ENCODE measurements at regions not wholly inside any gene's neighbourhood (a gene's known extent, or its start where the extent isn't known, plus 50 kb on each side); places are given as distances from the start of the nearest gene placed in this dataset.

DNA sequence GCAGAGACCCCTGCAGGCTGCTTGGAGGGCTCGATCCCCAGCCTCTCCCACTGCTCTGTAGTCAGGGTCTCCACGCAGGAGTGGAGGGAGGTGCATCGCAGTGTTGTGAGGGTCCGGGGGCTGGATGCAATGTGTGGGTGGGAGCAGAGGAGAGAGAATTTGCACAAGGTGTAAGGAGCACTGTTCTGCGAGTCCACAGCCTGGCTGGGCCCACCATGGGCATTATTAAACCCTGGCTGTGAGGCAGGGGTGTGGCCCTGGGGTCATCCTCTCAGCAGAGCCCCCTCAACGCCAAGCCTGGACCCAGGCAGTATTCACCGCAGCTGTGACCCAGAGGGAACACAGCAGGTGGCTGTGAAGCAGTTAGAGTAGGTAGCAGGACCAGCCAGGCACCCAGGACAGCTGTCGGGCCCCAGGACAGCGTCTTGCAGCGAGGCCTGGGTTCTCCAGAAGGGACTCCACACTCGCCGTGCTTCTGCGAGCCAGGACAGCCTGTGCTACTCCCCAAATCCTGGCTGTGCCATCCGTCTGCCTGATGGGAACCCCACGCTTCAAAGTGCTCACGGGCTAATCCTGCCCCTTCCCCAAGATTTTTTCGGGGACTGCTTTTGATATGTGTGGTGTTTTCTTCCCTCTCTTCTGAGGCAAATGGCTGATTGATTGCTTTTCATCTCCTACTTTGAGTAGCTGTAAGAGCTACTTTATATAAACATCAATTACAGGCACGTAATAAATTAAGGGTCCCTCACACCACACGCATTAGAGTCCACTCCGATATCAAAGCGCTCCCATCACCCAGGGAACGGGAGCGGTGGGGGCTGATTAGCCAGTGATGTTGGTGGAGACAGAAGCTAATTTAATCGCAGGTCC lies 100.9 kb upstream of the GSE1 start:
- Mint-ChIP-seq H3K4me3 (no peak overlapping the region), H3K4me1 (peaks cover 0 to 8% of the 10 kb centered on the region in 2 donors), H3K27ac (no peak overlapping the region), H3K27me3 (ENCODE audit: low read depth in 2 of 2) (peaks cover 0 to 8% of the 10 kb centered on the region in 2 donors), H3K36me3 (no peaks in the 10 kb centered on the region), H3K9me3 (no peaks in the 10 kb centered on the region)
- H3K4me3 ChIP-seq (ENCODE audit: low read length): no peak overlapping the region
- no peak overlapping the region for H3K27ac ChIP-seq (ENCODE audit: low read length)
- WGBS (ENCODE audit: insufficient coverage): 90% methylated on average over 22 of the region's 24 CpGs
- intact Hi-C loops (cut with micrococcal nuclease): no loop called here
- TF ChIP-seq, protein P1, sequence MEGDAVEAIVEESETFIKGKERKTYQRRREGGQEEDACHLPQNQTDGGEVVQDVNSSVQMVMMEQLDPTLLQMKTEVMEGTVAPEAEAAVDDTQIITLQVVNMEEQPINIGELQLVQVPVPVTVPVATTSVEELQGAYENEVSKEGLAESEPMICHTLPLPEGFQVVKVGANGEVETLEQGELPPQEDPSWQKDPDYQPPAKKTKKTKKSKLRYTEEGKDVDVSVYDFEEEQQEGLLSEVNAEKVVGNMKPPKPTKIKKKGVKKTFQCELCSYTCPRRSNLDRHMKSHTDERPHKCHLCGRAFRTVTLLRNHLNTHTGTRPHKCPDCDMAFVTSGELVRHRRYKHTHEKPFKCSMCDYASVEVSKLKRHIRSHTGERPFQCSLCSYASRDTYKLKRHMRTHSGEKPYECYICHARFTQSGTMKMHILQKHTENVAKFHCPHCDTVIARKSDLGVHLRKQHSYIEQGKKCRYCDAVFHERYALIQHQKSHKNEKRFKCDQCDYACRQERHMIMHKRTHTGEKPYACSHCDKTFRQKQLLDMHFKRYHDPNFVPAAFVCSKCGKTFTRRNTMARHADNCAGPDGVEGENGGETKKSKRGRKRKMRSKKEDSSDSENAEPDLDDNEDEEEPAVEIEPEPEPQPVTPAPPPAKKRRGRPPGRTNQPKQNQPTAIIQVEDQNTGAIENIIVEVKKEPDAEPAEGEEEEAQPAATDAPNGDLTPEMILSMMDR (IDR thresholded peaks at IDR 0.05): no peak
- peaks cover 3% of the 10 kb centered on the region for H3K27me3 ChIP-seq (ENCODE audit: control insufficient read depth, insufficient read depth, low read length)
- H3K4me1 ChIP-seq (ENCODE audit: control insufficient read depth, insufficient read depth, low read length): no peaks in the 10 kb centered on the region
- DNase-seq: no peak
- ATAC-seq: no peak
- no peaks in the 10 kb centered on the region for H3K9me3 ChIP-seq (ENCODE audit: control insufficient read depth, insufficient read depth, low read length)
- no peaks in the 10 kb centered on the region for H3K36me3 ChIP-seq (ENCODE audit: control insufficient read depth, insufficient read depth, low read length)

DNA sequence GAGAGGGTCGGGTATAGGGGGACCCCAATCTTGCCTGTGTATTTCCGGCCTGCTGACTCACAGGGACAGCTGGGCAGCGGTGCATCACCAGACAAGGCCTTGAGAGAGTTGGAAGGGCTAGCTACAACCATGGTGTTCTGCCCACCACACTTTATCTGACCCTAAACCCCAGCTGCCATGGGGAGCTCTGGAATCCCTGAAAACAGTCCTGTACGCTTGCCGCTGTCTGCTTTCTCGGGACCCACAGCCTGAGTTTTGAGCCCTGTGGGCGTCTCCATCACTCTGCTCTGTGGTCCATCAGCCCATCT lies 100.4 kb upstream of the GSE1 start:
- TF ChIP-seq, protein P1 (IDR thresholded peaks at IDR 0.05): no peak
- Histone ChIP-seq H3K27ac (ENCODE audit: low read length) (no peak overlapping the region), H3K9me3 (ENCODE audit: control insufficient read depth, insufficient read depth, low read length) (no peaks in the 10 kb centered on the region), H3K4me1 (ENCODE audit: control insufficient read depth, insufficient read depth, low read length) (peaks cover 3% of the 10 kb centered on the region), H3K4me3 (ENCODE audit: low read length) (no peak overlapping the region), H3K36me3 (ENCODE audit: control insufficient read depth, insufficient read depth, low read length) (no peaks in the 10 kb centered on the region), H3K27me3 (ENCODE audit: control insufficient read depth, insufficient read depth, low read length) (peaks cover 3% of the 10 kb centered on the region)
- H3K27ac Mint-ChIP-seq: no peak overlapping the region
- H3K36me3 Mint-ChIP-seq: no peaks in the 10 kb centered on the region
- H3K9me3 Mint-ChIP-seq: no peaks in the 10 kb centered on the region
- peaks cover 0 to 4% of the 10 kb centered on the region in 2 donors for H3K4me1 Mint-ChIP-seq
- no peak overlapping the region for H3K4me3 Mint-ChIP-seq
- intact Hi-C loops (cut with micrococcal nuclease): no loop called here
- 85% methylated on average over 7 of the region's 7 CpGs for WGBS (ENCODE audit: insufficient coverage)
- ATAC-seq (no peak), DNase-seq (no peak)
- peaks cover 0 to 8% of the 10 kb centered on the region in 2 donors for H3K27me3 Mint-ChIP-seq (ENCODE audit: low read depth in 2 of 2)

DNA sequence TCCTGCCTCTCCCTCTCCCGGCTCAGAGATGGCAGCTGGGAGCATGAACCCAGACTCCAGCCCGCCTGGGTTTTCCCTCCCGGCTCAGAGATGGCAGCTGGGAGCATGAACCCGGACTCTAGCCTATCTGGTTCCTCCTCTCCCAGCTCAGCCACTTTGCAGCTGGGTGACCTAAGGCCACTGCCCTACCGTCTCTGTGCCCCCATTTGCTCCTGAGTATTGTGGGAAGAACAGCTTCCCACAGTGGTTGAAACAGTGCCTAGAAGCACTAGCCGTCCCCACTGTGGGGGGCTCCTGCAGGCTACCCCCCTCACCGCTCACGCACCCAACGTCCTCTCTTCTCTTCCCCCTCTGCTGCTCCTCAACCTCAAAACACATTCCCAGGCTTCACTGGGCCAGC lies 99.9 kb upstream of the GSE1 start:
- no peaks in the 10 kb centered on the region for H3K36me3 ChIP-seq (ENCODE audit: control insufficient read depth, insufficient read depth, low read length)
- intact Hi-C loops (cut with micrococcal nuclease): no loop called here
- H3K4me1 ChIP-seq (ENCODE audit: control insufficient read depth, insufficient read depth, low read length): peaks cover 8% of the 10 kb centered on the region
- Mint-ChIP-seq H3K27me3 (ENCODE audit: low read depth in 2 of 2) (peaks cover 0 to 8% of the 10 kb centered on the region in 2 donors), H3K4me1 (peaks cover 2 to 6% of the 10 kb centered on the region in 2 donors), H3K36me3 (no peaks in the 10 kb centered on the region), H3K4me3 (no peak overlapping the region), H3K27ac (no peak overlapping the region), H3K9me3 (no peaks in the 10 kb centered on the region)
- ATAC-seq (no peak), DNase-seq (no peak)
- H3K27ac ChIP-seq (ENCODE audit: low read length): no peak overlapping the region
- no peaks in the 10 kb centered on the region for H3K9me3 ChIP-seq (ENCODE audit: control insufficient read depth, insufficient read depth, low read length)
- H3K27me3 ChIP-seq (ENCODE audit: control insufficient read depth, insufficient read depth, low read length): peaks cover 3% of the 10 kb centered on the region
- TF ChIP-seq, protein P1 (IDR thresholded peaks at IDR 0.05): no peak
- WGBS (ENCODE audit: insufficient coverage): 88% methylated on average over 9 of the region's 9 CpGs
- H3K4me3 ChIP-seq (ENCODE audit: low read length): no peak overlapping the region

DNA sequence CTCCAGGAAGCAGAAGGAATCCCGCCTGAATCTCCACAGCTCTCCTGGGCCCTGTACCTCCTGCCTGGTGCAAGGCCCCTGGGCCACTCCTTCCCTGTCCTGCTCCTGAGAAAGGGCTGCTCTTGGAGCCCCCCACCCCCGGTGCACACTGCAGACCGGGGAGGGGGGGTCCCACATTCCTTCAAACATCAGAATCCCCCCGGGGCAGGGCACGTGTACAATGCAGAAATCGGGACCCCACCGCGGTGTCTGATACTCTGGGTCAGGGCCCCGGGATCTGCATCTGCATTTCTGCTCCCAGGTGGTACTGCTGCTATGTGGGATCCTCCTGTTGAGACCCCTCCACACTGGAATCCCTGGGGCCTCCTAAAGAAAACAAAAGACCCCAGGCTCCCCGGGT lies 99.5 kb upstream of the GSE1 start:
- Histone ChIP-seq H3K27ac (ENCODE audit: low read length) (no peak overlapping the region), H3K27me3 (ENCODE audit: control insufficient read depth, insufficient read depth, low read length) (peaks cover 3% of the 10 kb centered on the region), H3K9me3 (ENCODE audit: control insufficient read depth, insufficient read depth, low read length) (peaks cover 2% of the 10 kb centered on the region), H3K4me1 (ENCODE audit: control insufficient read depth, insufficient read depth, low read length) (peaks cover 12% of the 10 kb centered on the region), H3K4me3 (ENCODE audit: low read length) (no peak overlapping the region), H3K36me3 (ENCODE audit: control insufficient read depth, insufficient read depth, low read length) (no peaks in the 10 kb centered on the region)
- Mint-ChIP-seq H3K27me3 (ENCODE audit: low read depth in 2 of 2) (peaks cover 0 to 7% of the 10 kb centered on the region in 2 donors), H3K27ac (no peak overlapping the region), H3K36me3 (no peaks in the 10 kb centered on the region), H3K4me3 (no peak overlapping the region), H3K9me3 (no peaks in the 10 kb centered on the region), H3K4me1 (peaks cover 7 to 10% of the 10 kb centered on the region in 2 donors)
- intact Hi-C loops (cut with micrococcal nuclease): no loop called here
- ATAC-seq (no peak), DNase-seq (no peak)
- 85% methylated on average over 10 of the region's 10 CpGs for WGBS (ENCODE audit: insufficient coverage)
- TF ChIP-seq, protein P1 (IDR thresholded peaks at IDR 0.05): no peak
